H1 (cell line): ENCODE measurements at regions not wholly inside any gene's neighbourhood (a gene's known extent, or its start where the extent isn't known, plus 50 kb on each side); places are given as distances from the start of the nearest gene placed in this dataset.
A peak's percentile ranks its signal among the peaks of the same experiment; 100 is the strongest.

Experiments
- CTCF ChIA-PET: fragments of 300-600 bp; sonication (Branson Sonifier 250); formaldehyde crosslinking; loops from one replicate; lab custom pipeline; 2021; ENCODE audit not compliant: partially characterized antibody; lab: Charles Lee
- POLR2A ChIA-PET: fragments of 300-600 bp; sonication (Branson Sonifier 250); formaldehyde crosslinking; loops from one replicate; lab custom pipeline; 2021; ENCODE audit warnings: inconsistent platforms; ENCODE audit not compliant: partially characterized antibody; lab: Charles Lee
- DNase-seq, 2 experiments: peaks; one replicate each; pipeline versions ENCODE4 v3.0.0 to v3.0.0-alpha.2; 2010 to 2022; ENCODE audit warnings: low spot score in 2 of 2, low read depth in 1 of 2, mixed read lengths in 1 of 2
- FAIRE-seq: peaks from 2 replicates; lab custom pipeline; 2011; peaks lifted over from hg19 to GRCh38; lab: Jason Lieb, UNC
- H2AFZ ChIP-seq: 2 replicates; pipeline ENCODE4 v1.8.1; 2012; ENCODE audit warnings: low read length, inconsistent platforms
- H2AK5ac ChIP-seq: 2 replicates; pipeline ENCODE4 v1.6.1; 2013; ENCODE audit warnings: low read depth, low read length
- H2BK120ac ChIP-seq: replicated peaks from 2 replicates; pipeline ENCODE3; 2013; ENCODE audit warnings: low read depth, low read length, inconsistent platforms
- H2BK12ac ChIP-seq: 2 replicates; pipeline ENCODE4 v1.6.1; 2013; ENCODE audit warnings: low read depth, low read length
- H2BK15ac ChIP-seq: 2 replicates; pipeline ENCODE4 v1.6.1; 2013; ENCODE audit warnings: low read length
- H2BK20ac ChIP-seq: 2 replicates; pipeline ENCODE4 v1.6.1; 2013; ENCODE audit warnings: low read length
- H2BK5ac ChIP-seq: 2 replicates; pipeline ENCODE4 v1.6.1; 2013; ENCODE audit warnings: low read depth, low read length
- H3K14ac ChIP-seq: 2 replicates; pipeline ENCODE4 v1.6.1; 2013; ENCODE audit warnings: inconsistent platforms; ENCODE audit not compliant: insufficient read length
- H3K18ac ChIP-seq: 2 replicates; pipeline ENCODE4 v1.6.1; 2013; ENCODE audit warnings: low read length; ENCODE audit errors: extremely low read depth
- H3K23ac ChIP-seq: 2 replicates; pipeline ENCODE4 v1.6.1; 2013; ENCODE audit warnings: inconsistent platforms; ENCODE audit not compliant: insufficient read length
- H3K23me2 ChIP-seq: 2 replicates; pipeline ENCODE4 v1.6.1; 2013; ENCODE audit warnings: low read depth, low read length
- H3K27ac ChIP-seq: 2 replicates; pipeline ENCODE4 v1.6.1; 2011; ENCODE audit warnings: low read depth, low read length, inconsistent platforms
- H3K27me3 ChIP-seq, 4 experiments: replicated peaks in 1 of 4; 1 replicate in 1 of 4; 2 replicates in 3 of 4; pipeline versions ENCODE4 v1.6.1 to v1.8.1; 2011 to 2013; ENCODE audit warnings: low read length in 3 of 4, mild to moderate bottlenecking in 3 of 4, inconsistent platforms in 2 of 4, mixed read lengths in 2 of 4, moderate library complexity in 1 of 4; ENCODE audit not compliant: control insufficient read depth in 3 of 4, insufficient read depth in 3 of 4; ENCODE audit errors: extremely low read depth in 1 of 4
- H3K36me3 ChIP-seq, 4 experiments: 2 replicates each; pipeline versions ENCODE4 v1.6.1 to v1.8.1; 2011 to 2013; ENCODE audit warnings: mild to moderate bottlenecking in 4 of 4, low read length in 3 of 4, moderate library complexity in 2 of 4, control low read depth in 1 of 4, inconsistent platforms in 1 of 4; ENCODE audit not compliant: insufficient read depth in 4 of 4, control insufficient read depth in 2 of 4
- H3K4ac ChIP-seq: replicated peaks from 2 replicates; pipeline ENCODE3; 2013; ENCODE audit warnings: low read length, low read depth, mixed read lengths, inconsistent platforms; ENCODE audit not compliant: insufficient read length
- H3K4me1 ChIP-seq, 4 experiments: replicated peaks in 1 of 4; 1 replicate in 1 of 4; 2 replicates in 3 of 4; pipeline versions ENCODE4 v1.6.1 to v1.8.1; 2011 to 2013; ENCODE audit warnings: low read length in 3 of 4, inconsistent platforms in 2 of 4, mixed read lengths in 1 of 4; ENCODE audit not compliant: insufficient read depth in 4 of 4, control insufficient read depth in 3 of 4
- H3K4me2 ChIP-seq, 2 experiments: 2 replicates each; pipeline versions ENCODE4 v1.6.1 to v1.8.1; 2011 to 2013; ENCODE audit warnings: low read depth in 2 of 2, low read length in 2 of 2, control low read depth in 1 of 2, inconsistent platforms in 1 of 2, mild to moderate bottlenecking in 1 of 2; ENCODE audit not compliant: insufficient read depth in 1 of 2
- H3K4me3 ChIP-seq, 4 experiments: fragments of 200-600, 300-600 bp in 1 of 4; sonication (generic), shearing (Covaris generic), sonication (Bioruptor Twin) in 1 of 4; 2 replicates each; pipeline versions ENCODE4 v1.5.1 to v1.8.1; 2011 to 2016; ENCODE audit warnings: low read length in 4 of 4, low read depth in 3 of 4, control low read depth in 2 of 4, inconsistent platforms in 2 of 4, mild to moderate bottlenecking in 2 of 4, mixed read lengths in 1 of 4, moderate library complexity in 1 of 4; ENCODE audit not compliant: insufficient read depth in 2 of 4; ENCODE audit errors: extremely low read depth in 1 of 4
- H3K56ac ChIP-seq: replicated peaks from 2 replicates; pipeline ENCODE3; 2013; ENCODE audit warnings: low read depth, mild to moderate bottlenecking, mixed read lengths, low read length, inconsistent platforms; ENCODE audit not compliant: insufficient read length
- H3K79me1 ChIP-seq: 2 replicates; pipeline ENCODE4 v1.6.1; 2013; ENCODE audit warnings: low read depth, low read length, control low read depth
- H3K79me2 ChIP-seq, 2 experiments: 2 replicates each; pipeline versions ENCODE4 v1.6.1 to v1.8.1; 2012 to 2013; ENCODE audit warnings: low read length in 2 of 2, mild to moderate bottlenecking in 2 of 2, inconsistent platforms in 1 of 2; ENCODE audit not compliant: insufficient read depth in 2 of 2, control insufficient read depth in 1 of 2
- H3K9ac ChIP-seq, 4 experiments: replicated peaks in 1 of 4; 1 replicate in 1 of 4; 2 replicates in 3 of 4; pipeline versions ENCODE4 v1.6.1 to v1.8.1; 2011 to 2013; ENCODE audit warnings: low read depth in 3 of 4, low read length in 3 of 4, control low read depth in 2 of 4, mild to moderate bottlenecking in 2 of 4, moderate library complexity in 2 of 4, inconsistent platforms in 1 of 4; ENCODE audit errors: extremely low read depth in 1 of 4
- H3K9me3 ChIP-seq, 2 experiments: 2 replicates each; pipeline versions ENCODE4 v1.6.1 to v1.8.1; 2012 to 2013; ENCODE audit warnings: mild to moderate bottlenecking in 2 of 2, moderate library complexity in 2 of 2, control low read depth in 1 of 2, inconsistent platforms in 1 of 2, low read depth in 1 of 2, low read length in 1 of 2, mixed read lengths in 1 of 2; ENCODE audit not compliant: insufficient read depth in 2 of 2
- H4K20me1 ChIP-seq, 2 experiments: replicated peaks in 1 of 2; 2 replicates each; pipeline versions ENCODE3 to v1.8.1; 2011 to 2013; ENCODE audit warnings: inconsistent platforms in 2 of 2, low read length in 2 of 2, mild to moderate bottlenecking in 1 of 2; ENCODE audit not compliant: insufficient read depth in 2 of 2, control insufficient read depth in 1 of 2
- H4K5ac ChIP-seq: 2 replicates; pipeline ENCODE4 v1.6.1; 2013; ENCODE audit warnings: low read length, low read depth, mixed read lengths, inconsistent platforms; ENCODE audit not compliant: insufficient read length
- H4K8ac ChIP-seq: 2 replicates; pipeline ENCODE4 v1.8.0; 2013; ENCODE audit warnings: mild to moderate bottlenecking, moderate library complexity, low read length, inconsistent platforms; ENCODE audit not compliant: insufficient read depth; ENCODE audit errors: extremely low read depth
- H4K91ac ChIP-seq: replicated peaks from 2 replicates; pipeline ENCODE3; 2013; ENCODE audit warnings: low read length, mixed read lengths, inconsistent platforms; ENCODE audit not compliant: insufficient read length
- CREB1 ChIP-seq: IDR thresholded peaks from 2 replicates; pipeline ENCODE4 v1.6.1; 2012; ENCODE audit warnings: inconsistent platforms
- RFX5 ChIP-seq: IDR thresholded peaks from 2 replicates; pipeline ENCODE4 v1.6.1; 2011; ENCODE audit warnings: low read depth, low read length, improper control_type of control experiment, borderline replicate concordance
- SRF ChIP-seq: IDR thresholded peaks from 2 replicates; pipeline ENCODE4 v1.6.1; 2011; ENCODE audit warnings: mild to moderate bottlenecking, low read depth, low read length, moderate library complexity
- ZNF274 ChIP-seq: IDR thresholded peaks from 2 replicates; pipeline ENCODE4 v1.7.0; 2012; ENCODE audit warnings: low read length, borderline replicate concordance; ENCODE audit errors: extremely low read depth
- WGBS, 2 experiments: shearing (Covaris generic) in 1 of 2; methylation state at CpG; one replicate each; pipeline versions ENCODE4 v1.1.6 to v1.1.7; 2013 to 2015; ENCODE audit warnings: low lambda C conversion rate in 2 of 2, mixed read lengths in 2 of 2, inconsistent platforms in 1 of 2, low coverage in 1 of 2, missing lambda C conversion rate in 1 of 2; ENCODE audit not compliant: insufficient replicate concordance in 2 of 2, insufficient coverage in 1 of 2, insufficient read length in 1 of 2; ENCODE audit errors: extremely low coverage in 1 of 2, missing lambda C conversion rate in 1 of 2; 5-methylcytosine and 5-hydroxymethylcytosine counted together

DNA sequence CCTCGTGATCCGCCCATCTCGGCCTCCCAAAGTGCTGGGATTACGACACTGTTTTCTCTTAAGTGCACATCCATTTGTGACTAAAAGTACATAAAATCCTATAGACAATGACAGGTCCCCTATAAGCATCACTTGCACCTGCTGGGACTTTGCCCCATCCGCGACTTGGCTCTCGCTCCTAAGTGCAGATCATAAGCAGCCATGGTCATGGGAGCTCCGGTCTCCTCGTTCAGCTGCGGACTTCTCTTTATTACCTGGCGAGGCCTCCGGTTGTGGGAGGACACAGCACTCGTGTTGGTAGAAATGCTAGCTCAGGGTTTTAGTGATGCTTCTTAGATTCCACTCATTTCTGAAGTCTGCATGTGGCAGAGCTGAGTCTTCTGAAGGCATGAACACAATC lies 92.7 kb upstream of the ST6GAL2 start:
- Histone ChIP-seq H3K36me3 (no peaks in the 10 kb centered on the region), H2AK5ac (no peak overlapping the region), H2AFZ (0 out of 2 replicates have a peak overlapping the region, but pooled peaks have one; percentile 40), H3K27ac (no peak overlapping the region), H4K5ac (no peak overlapping the region), H2BK5ac (no peak overlapping the region), H2BK20ac (no peak overlapping the region), H3K4ac (no peak overlapping the region), H3K23me2 (no peaks in the 10 kb centered on the region), H3K4me3 (no peak overlapping the region), H3K14ac (no peak overlapping the region), H3K79me2 (no peaks in the 10 kb centered on the region), H3K23ac (no peak overlapping the region), H2BK120ac (no peak overlapping the region), H3K4me2 (no peak overlapping the region), H3K18ac (no peak overlapping the region), H4K8ac (no peak overlapping the region), H2BK15ac (no peak overlapping the region), H4K20me1 (no peaks in the 10 kb centered on the region), H3K27me3 (no peaks in the 10 kb centered on the region), H3K9ac (no peak overlapping the region), H2BK12ac (no peak overlapping the region), H3K9me3 (no peaks in the 10 kb centered on the region), H4K91ac (no peak overlapping the region), H3K4me1 (no peaks in the 10 kb centered on the region), H3K56ac (no peak overlapping the region), H3K79me1 (no peaks in the 10 kb centered on the region)
- POLR2A ChIA-PET = no interaction called here
- no peak for DNase-seq
- no peak for TF ChIP-seq RFX5
- TF ChIP-seq ZNF274 = no peak
- no peak for TF ChIP-seq CREB1
- TF ChIP-seq SRF = no peak
- FAIRE-seq = no peak
- WGBS, 2 experiments = 98% methylated on average over 13 of the region's 13 CpGs; no CpG with 5 or more reads in 1 of the 2 experiments
- CTCF ChIA-PET = interaction anchor here (1.3 kb wide), 1 partner anchor 18 kb away, joined by 6 read pairs; no protein-coding TSS in a partner anchor
